ENCODE measurements at regions not wholly inside any gene's neighbourhood (a gene's known extent, or its start where the extent isn't known, plus 50 kb on each side); places are given as distances from the start of the nearest gene placed in this dataset.

DNA sequence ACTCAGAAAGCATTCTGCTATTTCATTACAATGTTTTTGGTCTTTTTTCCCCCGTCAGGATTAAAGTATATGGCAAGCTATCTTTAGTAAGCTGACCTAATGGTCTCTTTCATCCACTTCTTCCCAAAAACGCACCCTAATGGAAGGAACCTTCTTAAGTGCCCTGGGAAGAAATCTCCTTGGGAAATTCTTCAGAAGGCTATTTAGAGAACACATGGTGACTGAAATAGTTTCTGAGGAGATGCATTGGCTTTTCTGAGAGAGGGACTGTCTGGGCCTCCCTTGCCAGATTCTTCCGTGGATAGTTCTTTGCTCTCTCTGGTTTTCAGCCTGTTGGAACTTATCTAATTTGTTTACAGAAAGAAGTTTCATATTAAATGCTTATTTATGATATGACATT is 524.1 kb upstream of the MEF2C start:
- ChIA-PET CTCF (no interaction called here), POLR2A (no interaction called here)
- Histone ChIP-seq H3K27me3 (ENCODE audit: control insufficient read depth, insufficient read depth, low read length) (no peaks in the 10 kb centered on the region), H3K9me3 (ENCODE audit: control insufficient read depth, insufficient read depth, low read depth, low read length) (no peaks in the 10 kb centered on the region), H3K36me3 (ENCODE audit: control insufficient read depth, insufficient read depth, low read length) (no peaks in the 10 kb centered on the region), H3K4me1 (ENCODE audit: control insufficient read depth, insufficient read depth, low read length) (no peaks in the 10 kb centered on the region), H3K4me3 (ENCODE audit: low read depth in 2 of 2, low read length in 2 of 2) (no peak overlapping the region), H3K27ac (ENCODE audit: low read length) (no peak overlapping the region)
- no peak for ATAC-seq
- in situ Hi-C loops (cut with HindIII; ENCODE audit: low pct_unique_long_range_greater_than_20kb, low sequenced_read_pairs) (no loop called here), intact Hi-C loops (cut with micrococcal nuclease; ENCODE audit: unreplicated experiment) (no loop called here)
- no TSS peak for BruUV-seq (replicated peaks)
- no peak for DNase-seq (ENCODE audit: low read depth, low spot score)
- TF ChIP-seq SIN3A (IDR thresholded peaks at IDR 0.05; ENCODE audit: borderline replicate concordance, insufficient read depth, low read depth, low read length) (no peak), POLR2AphosphoS5 (IDR thresholded peaks at IDR 0.05; ENCODE audit: low read depth, low read length) (no peak), REST (IDR thresholded peaks at IDR 0.05; ENCODE audit: insufficient read depth in 1 of 2, low read depth in 2 of 2, low read length in 1 of 2) (no peak), TCF7L2 (IDR thresholded peaks at IDR 0.05; ENCODE audit: low read depth, low read length) (no peak), CTCF (IDR thresholded peaks at IDR 0.05) (no peak)

GRCh38 chr5:89401659-89402058 is 518.7 kb upstream of the MEF2C start:
- Histone ChIP-seq H3K9me3 (ENCODE audit: control insufficient read depth, insufficient read depth, low read depth, low read length) (no peaks in the 10 kb centered on the region), H3K27me3 (ENCODE audit: control insufficient read depth, insufficient read depth, low read length) (no peaks in the 10 kb centered on the region), H3K36me3 (ENCODE audit: control insufficient read depth, insufficient read depth, low read length) (no peaks in the 10 kb centered on the region), H3K27ac (ENCODE audit: low read length) (no peak overlapping the region), H3K4me3 (ENCODE audit: low read depth in 2 of 2, low read length in 2 of 2) (no peak overlapping the region), H3K4me1 (ENCODE audit: control insufficient read depth, insufficient read depth, low read length) (no peaks in the 10 kb centered on the region)
- ATAC-seq: no peak
- intact Hi-C loops (cut with micrococcal nuclease; ENCODE audit: unreplicated experiment) (no loop called here), in situ Hi-C loops (cut with HindIII; ENCODE audit: low pct_unique_long_range_greater_than_20kb, low sequenced_read_pairs) (no loop called here)
- POLR2A ChIA-PET: no interaction called here
- no TSS peak for BruUV-seq (replicated peaks)
- TF ChIP-seq TCF7L2 (IDR thresholded peaks at IDR 0.05; ENCODE audit: low read depth, low read length) (no peak), POLR2AphosphoS5 (IDR thresholded peaks at IDR 0.05; ENCODE audit: low read depth, low read length) (no peak), CTCF (IDR thresholded peaks at IDR 0.05) (no peak), REST (IDR thresholded peaks at IDR 0.05; ENCODE audit: insufficient read depth in 1 of 2, low read depth in 2 of 2, low read length in 1 of 2) (no peak), SIN3A (IDR thresholded peaks at IDR 0.05; ENCODE audit: borderline replicate concordance, insufficient read depth, low read depth, low read length) (no peak)
- DNase-seq (ENCODE audit: low read depth, low spot score): no peak
- CTCF ChIA-PET: no interaction called here
